Posterior vena cava (tissue), 2 donors: ENCODE measurements at regions not wholly inside any gene's neighbourhood (a gene's known extent, or its start where the extent isn't known, plus 50 kb on each side); places are given as distances from the start of the nearest gene placed in this dataset.
"Not testable (repeated sequence)": the region's sequence is repeated elsewhere in the genome, so short reads cannot be mapped to it uniquely, and the experiment has no call there.

ENCODE experiments used
- DNase-seq: peaks from one replicate; pipeline ENCODE4 v3.0.0-alpha.2; 2020; ENCODE audit warnings: low spot score
- intact Hi-C, 2 donors: fragments of 100-400 bp; cut with DNase I; formaldehyde crosslinking; loops; one replicate each; pipeline versions ENCODE4 v1.14.1 to v1.14.2; 2022 to 2023
- donor health status: DM: yes; HTN: yes; CAD: no.
- donor health status: DM: yes; HTN: yes; CAD: no.

- DNase-seq = no peak
- intact Hi-C loops = no loop called here
These were observed 302.0 kb upstream of the SYT1 start for GRCh38 chr12:78562368-78563205.

DNA sequence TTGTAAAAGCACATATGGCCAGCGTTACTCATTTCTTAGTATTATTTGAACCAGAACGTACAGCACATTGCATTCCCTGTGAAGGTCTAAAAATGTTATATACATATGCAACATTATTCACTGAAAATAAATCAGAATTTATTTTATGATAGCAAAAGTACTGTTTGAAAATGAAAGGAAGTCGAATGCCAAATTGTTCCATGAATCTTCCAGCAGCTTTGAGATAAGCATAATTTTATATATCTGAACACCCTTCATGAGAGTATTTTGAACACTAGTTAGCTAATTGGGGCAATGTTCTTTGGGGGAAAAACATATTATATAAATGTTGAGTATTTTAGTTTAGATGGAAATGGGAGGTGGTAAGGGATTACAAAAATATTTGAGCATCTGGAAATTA lies 300.7 kb upstream of the SYT1 start:
- intact Hi-C loops = no loop called here
- no peak for DNase-seq

- DNase-seq = no peak
- intact Hi-C loops = no loop called here
These were observed 298.1 kb upstream of the SYT1 start for GRCh38 chr12:78566456-78566855.

DNA sequence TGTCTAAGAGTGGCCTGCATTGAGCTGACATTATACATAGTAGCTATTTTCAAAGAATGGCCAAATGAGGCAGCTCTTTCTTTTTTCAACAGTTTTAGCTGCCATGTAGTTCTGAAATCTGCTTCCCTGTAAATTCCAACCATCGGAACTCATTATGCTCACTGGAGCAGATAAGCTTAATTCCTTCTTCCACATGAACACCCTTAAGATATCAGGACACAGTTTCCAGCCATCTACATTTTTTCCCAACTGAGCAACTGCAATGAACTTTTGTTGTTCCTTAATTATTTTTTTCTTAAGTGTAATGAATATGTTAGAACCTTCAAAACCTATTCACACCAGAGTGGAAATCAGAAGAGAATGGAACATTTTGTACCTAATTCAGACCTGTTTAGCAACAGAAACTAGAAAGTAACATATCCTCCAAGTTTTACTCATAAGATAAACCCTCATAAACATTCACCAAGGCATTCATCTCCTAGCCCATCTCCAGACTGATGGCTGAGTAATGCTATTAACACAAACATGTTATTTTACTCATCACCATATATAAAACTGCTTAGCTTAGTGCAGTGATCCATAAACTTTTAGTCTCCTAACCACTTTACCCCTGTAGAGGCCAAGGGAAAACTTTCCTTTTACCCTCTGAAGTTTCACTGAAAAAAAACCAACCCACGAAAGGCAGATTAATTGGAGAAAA lies 296.1 kb upstream of the SYT1 start:
- intact Hi-C loops = no loop called here
- DNase-seq = no peak

DNA sequence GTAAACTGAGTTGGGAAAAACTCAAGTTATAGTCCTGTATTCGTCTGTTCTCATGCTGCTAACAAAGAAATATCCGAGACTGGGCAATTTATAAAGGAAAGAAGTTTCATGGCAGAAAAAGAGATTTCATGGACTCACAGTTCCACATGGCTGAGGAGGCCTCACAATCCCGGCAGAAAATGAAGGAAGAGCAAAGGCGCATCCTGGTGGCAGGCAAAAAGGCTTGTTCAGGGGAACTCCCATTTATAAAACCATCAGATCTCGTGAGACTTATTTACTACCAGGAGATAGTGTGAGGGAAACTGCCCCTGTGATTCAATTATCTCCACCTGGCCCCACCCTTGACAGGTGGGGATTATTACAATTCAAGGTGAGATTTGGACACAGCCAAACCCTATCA lies 292.6 kb upstream of the SYT1 start:
- DNase-seq = no peak

DNA sequence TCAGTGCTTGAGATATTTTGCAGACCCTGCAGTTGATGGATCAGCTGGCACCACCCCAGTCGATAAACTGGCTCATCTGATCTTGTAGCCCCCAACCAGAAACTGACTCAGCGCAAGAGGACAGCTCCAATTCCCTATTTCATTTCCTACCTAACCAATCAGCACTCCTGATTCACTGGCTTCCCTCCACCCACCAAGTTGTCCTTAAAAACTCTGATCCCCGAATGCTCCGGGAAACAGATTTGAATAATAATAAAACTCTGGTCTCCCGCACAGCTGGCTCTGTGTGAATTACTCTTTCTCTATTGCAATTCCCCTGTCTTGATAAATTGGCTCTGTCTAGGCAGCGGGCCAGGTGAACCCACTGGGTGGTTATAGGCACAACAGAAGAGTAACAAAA lies 289.4 kb upstream of the SYT1 start:
- intact Hi-C loops, DNase-seq: not testable (repeated sequence)

More for the DNA sequence above, 292.6 kb upstream of the SYT1 start:
- intact Hi-C loops = no loop called here

DNA sequence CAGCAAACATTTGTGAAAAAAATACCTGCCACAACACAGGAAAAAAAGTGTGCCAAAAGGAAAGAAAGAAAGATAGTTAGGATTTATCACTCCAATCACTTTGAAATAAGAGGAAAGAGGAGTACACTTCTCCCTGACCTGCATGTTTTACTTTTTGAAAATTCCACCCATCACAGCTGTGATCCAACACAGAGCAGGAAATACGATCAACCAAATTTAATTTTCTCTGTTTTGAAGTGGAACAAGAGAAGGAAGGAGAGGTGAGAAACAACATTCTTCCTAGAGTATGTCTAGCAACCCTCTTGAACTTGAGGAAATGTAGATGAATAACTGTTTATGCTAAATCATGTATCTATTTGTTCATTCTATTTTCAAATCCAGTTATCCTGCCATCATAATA lies 284.7 kb upstream of the SYT1 start:
- no peak for DNase-seq

GRCh38 chr12:78580296-78580695 lies 284.3 kb upstream of the SYT1 start:
- DNase-seq = no peak
- intact Hi-C loops = no loop called here

More for the DNA sequence above, 284.7 kb upstream of the SYT1 start:
- intact Hi-C loops = no loop called here

DNA sequence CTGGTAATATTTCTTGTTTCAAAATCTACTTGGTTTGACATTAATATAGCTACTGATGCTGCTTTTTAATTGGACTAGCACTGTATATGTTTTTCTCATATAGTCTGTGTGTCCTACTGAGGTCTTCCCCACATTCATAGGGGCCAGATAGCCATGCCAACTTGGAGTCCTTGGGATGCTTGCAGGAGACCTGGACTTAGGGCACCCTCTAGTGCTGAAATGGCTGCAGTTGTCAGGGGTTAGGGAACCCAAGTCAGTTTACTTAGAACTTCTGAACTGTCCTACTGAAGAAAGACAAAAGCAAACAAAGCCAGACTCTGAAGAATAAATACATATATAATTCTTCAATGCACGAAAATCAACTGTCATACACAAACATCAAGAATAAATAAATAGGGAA lies 279.9 kb upstream of the SYT1 start:
- intact Hi-C loops = no loop called here

DNA sequence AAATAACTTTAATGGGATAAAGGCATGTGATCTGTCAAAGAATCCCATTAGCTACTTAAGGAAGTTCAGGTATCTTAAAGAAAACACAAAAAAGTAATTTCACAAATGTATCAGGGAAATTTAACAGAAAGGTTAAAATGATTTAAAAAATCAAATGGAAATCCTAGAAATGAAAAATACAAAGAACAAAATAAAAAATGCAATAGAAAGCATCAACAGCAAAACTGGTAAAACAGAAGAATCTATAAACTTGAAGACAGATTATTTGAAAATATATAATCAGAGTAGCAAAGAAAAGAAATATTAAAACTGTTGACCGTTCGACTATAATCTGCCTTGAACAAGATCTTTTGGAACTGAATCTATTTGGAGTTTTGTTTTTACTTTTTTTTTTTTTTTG lies 279.4 kb upstream of the SYT1 start:
- intact Hi-C loops = no loop called here
- DNase-seq = no peak

More for the DNA sequence above, 279.9 kb upstream of the SYT1 start:
- no peak for DNase-seq

- no peak for DNase-seq
- intact Hi-C loops = no loop called here
These were observed 277.8 kb upstream of the SYT1 start for GRCh38 chr12:78586790-78587189.

DNA sequence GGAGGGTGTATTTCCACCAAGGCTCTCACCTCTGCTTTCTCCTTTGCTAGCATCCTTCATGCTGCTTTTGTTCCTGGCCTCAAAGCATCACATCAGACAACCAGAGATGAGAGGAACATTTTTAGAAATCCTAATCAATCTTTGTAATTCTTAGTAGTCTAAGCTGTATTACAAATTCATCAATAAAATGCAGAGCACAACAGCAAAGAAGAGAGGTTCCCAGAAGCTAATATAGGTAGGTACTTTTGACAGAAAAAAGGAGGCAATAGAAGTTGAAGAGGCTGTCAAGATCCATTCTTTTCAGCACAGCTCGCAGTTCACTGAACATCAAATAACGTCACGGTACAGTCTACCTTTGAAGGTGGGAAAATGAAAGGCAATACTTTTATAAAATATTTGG lies 265.2 kb upstream of the SYT1 start:
- no peak for DNase-seq
- intact Hi-C loops = no loop called here

- intact Hi-C loops = no loop called here
- no peak for DNase-seq
These were observed 264.0 kb upstream of the SYT1 start for GRCh38 chr12:78600541-78600940.

DNA sequence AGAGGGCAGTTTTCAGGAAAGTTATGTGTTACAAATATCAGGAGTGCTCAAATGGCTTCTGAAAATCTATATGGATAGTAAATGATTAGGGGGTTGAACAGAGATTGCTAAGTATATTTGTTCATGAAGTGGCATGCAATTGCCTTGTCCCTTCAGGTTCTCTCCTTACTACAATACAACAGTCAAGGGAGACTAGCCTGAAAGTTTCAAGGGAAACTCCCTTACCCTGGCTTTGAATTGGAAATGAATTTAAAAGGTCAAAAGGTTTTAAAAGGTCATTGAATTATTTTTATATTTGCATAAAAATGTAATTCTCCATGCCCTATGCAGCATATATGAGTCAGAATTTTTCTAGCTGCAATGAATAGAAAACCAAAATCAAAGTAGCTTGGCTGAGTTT lies 253.1 kb upstream of the SYT1 start:
- intact Hi-C loops = no loop called here
- DNase-seq = no peak

GRCh38 chr12:78612190-78612589 lies 252.4 kb upstream of the SYT1 start:
- intact Hi-C loops = no loop called here
- no peak for DNase-seq

DNA sequence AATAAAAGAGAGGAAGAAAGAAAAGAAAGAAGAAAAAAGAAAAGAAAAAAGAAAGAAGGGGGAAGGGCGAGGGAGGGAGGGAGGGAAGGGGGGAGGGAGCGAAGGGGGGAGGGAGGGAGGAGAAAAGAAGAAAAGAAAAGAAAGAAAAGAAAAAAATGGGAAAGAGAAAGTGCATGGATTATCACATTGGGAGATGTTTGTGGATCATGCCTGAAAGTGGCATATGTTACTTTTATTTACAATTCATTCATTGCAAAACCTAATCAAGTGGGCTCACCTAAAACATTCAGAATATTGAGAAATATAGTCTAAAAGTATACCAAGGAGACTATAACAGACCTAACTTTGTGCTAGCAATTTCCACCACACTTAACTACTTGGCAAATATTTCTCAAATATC lies 246.9 kb upstream of the SYT1 start:
- no peak for DNase-seq
- intact Hi-C loops = no loop called here

DNA sequence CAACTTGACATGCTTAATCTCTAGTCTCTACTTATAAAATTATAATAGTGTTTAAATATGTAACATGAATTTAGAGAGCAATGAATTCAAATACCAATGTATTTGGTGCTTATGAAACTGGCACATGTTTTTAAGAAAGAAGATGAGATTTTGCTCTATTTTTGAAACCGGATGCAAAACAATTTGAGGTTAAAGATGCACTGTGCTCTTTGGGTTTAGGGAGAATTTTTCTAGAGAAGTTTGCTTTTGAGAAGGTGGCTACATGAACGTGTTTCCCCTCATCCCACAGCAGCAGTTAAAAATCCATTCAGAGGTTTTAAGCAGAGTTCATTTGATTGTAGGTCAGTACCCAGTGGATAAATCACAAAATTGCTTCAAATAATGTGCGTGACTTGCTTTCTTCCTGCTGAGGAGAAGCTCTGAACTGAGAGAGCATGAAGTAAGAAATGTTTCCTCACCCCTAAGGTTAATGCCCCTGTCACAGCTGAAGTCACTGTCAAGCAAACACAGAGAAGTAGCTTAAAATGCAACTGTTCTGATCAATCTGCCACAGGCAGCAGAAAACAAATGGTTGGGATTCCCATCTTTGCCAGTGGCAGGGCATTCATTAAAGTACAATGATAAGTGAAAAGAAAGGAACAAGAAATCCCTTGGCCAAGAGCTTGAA lies 241.9 kb upstream of the SYT1 start:
- DNase-seq = no peak
- intact Hi-C loops = no loop called here

DNA sequence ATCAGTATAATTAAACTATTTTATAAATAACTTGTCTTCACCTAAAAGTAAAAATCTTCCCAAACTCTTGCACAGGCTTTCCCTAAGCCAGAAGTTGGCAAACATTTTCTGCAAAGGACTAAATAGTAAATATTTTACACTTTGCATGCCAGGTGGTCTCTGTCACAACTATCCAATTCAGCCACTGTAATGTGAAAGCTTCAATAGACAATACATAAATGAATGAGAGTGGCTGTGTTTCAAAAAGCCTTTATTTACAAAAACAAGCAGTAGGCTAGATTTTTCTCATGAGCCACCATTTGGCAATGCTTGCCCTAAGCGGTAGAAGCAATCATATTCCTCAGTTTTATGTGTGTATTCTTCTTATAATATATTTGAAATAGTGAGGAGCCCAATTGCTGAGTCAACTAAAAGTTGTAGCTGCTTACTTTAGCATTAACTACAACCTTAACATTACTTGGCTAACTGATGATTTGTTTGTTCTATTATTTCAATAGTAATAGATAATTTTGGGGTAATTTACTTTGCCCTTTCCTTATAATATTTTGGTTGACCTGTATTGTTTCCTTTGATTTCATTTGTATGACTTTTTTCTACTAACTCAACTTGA lies 236.0 kb upstream of the SYT1 start:
- DNase-seq = no peak
- intact Hi-C loops = no loop called here

- intact Hi-C loops = no loop called here
- no peak for DNase-seq
These were observed 228.2 kb upstream of the SYT1 start for GRCh38 chr12:78636231-78636855.
